ENCODE measurements at regions not wholly inside any gene's neighbourhood (a gene's known extent, or its start where the extent isn't known, plus 50 kb on each side); places are given as distances from the start of the nearest gene placed in this dataset.

GRCh38 chr3:118354556-118354955 lies 680.1 kb downstream of the IGSF11 start:
- TF ChIP-seq BHLHE40 (IDR thresholded peaks at IDR 0.05; ENCODE audit: borderline replicate concordance) (no peak), SUZ12 (IDR thresholded peaks at IDR 0.05) (no peak), SP1 (IDR thresholded peaks at IDR 0.05) (no peak), FOXA1 (IDR thresholded peaks at IDR 0.05) (no peak), ELF4 (IDR thresholded peaks at IDR 0.05) (no peak), FOXM1 (IDR thresholded peaks at IDR 0.05; ENCODE audit: borderline replicate concordance) (no peak), LEF1 (IDR thresholded peaks at IDR 0.05; ENCODE audit: borderline replicate concordance) (no peak), CTBP1 (IDR thresholded peaks at IDR 0.05; ENCODE audit: borderline replicate concordance) (no peak)
